K562 (cell line): ENCODE measurements at regions not wholly inside any gene's neighbourhood (a gene's known extent, or its start where the extent isn't known, plus 50 kb on each side); places are given as distances from the start of the nearest gene placed in this dataset.

Source experiments
- ARID1B ChIP-seq: fragments of 450-650 bp; IDR thresholded peaks from 2 replicates; pipeline ENCODE4 v1.6.1; 2016; ENCODE audit warnings: antibody characterized with exemption, mild to moderate bottlenecking, inconsistent platforms
- ATF3 ChIP-seq, 2 experiments: fragments of 450-650 bp in 1 of 2; sonication (generic) in 1 of 2; formaldehyde crosslinking in 1 of 2; IDR thresholded peaks in 1 of 2; conservative IDR thresholded peaks in 1 of 2; 2 replicates each; pipeline versions ENCODE4 v1.6.1 to v1.8.1; 2016 to 2023; ENCODE audit warnings: mild to moderate bottlenecking in 2 of 2, moderate library complexity in 2 of 2, inconsistent platforms in 1 of 2, missing genetic modification reagents in 1 of 2
- CBX1 ChIP-seq: sonication (generic); IDR thresholded peaks from 2 replicates; pipeline ENCODE4 v1.6.1; 2016; ENCODE audit warnings: antibody characterized with exemption, low read depth, mild to moderate bottlenecking
- CXXC5 ChIP-seq: fragments of 250-450 bp; sonication (Bioruptor Pico); IDR thresholded peaks from 2 replicates; pipeline ENCODE4 v1.8.0; 2022; ENCODE audit warnings: inconsistent platforms, mild to moderate bottlenecking, moderate library complexity
- DMBX1 ChIP-seq: fragments of 250-450 bp; sonication (Bioruptor Pico); IDR thresholded peaks from 2 replicates; pipeline ENCODE4 v1.8.0; 2022; ENCODE audit warnings: inconsistent platforms, mild to moderate bottlenecking, moderate library complexity, borderline replicate concordance
- HBP1 ChIP-seq: fragments of 450-650 bp; formaldehyde crosslinking; IDR thresholded peaks from 2 replicates; pipeline ENCODE4 v1.4.0; 2022; ENCODE audit warnings: missing genetic modification characterization
- HMGXB4 ChIP-seq: sonication (generic); formaldehyde crosslinking; IDR thresholded peaks from 2 replicates; pipeline ENCODE4 v1.8.1; 2023; ENCODE audit warnings: mild to moderate bottlenecking, missing genetic modification reagents
- RHOXF2B ChIP-seq: fragments of 250-450 bp; sonication (Bioruptor Pico); conservative IDR thresholded peaks from 2 replicates; pipeline ENCODE4 v1.5.1; 2021
- SFPQ ChIP-seq: fragments of 200-400 bp; formaldehyde crosslinking; IDR thresholded peaks from 2 replicates; pipeline ENCODE4 v1.6.1; 2017; ENCODE audit warnings: mild to moderate bottlenecking, low read depth, low read length, moderate library complexity
- TFAP4 ChIP-seq: sonication (generic); formaldehyde crosslinking; IDR thresholded peaks from 2 replicates; pipeline ENCODE4 v1.8.0; 2022; ENCODE audit warnings: missing genetic modification reagents, mild to moderate bottlenecking, moderate library complexity, borderline replicate concordance
- TSHZ1 ChIP-seq: fragments of 250-450 bp; sonication (Bioruptor Pico); IDR thresholded peaks from 2 replicates; pipeline ENCODE4 v1.4.0; 2020; ENCODE audit warnings: mild to moderate bottlenecking, moderate library complexity
- ZNF263 ChIP-seq: sonication (generic); formaldehyde crosslinking; IDR thresholded peaks from 2 replicates; pipeline ENCODE4 v1.8.0; 2022; ENCODE audit warnings: mild to moderate bottlenecking, missing genetic modification reagents, borderline replicate concordance
- ZNF449 ChIP-seq: fragments of 250-450 bp; sonication (Bioruptor Pico); IDR thresholded peaks from 2 replicates; pipeline ENCODE4 v1.8.0; 2022; ENCODE audit warnings: moderate library complexity, mild to moderate bottlenecking, inconsistent platforms

GRCh38 chrX:40471965-40472648 is 108.7 kb upstream of the ATP6AP2 start (continued):
- TF ChIP-seq SFPQ: no peak
- TF ChIP-seq TSHZ1 (CRISPR knock-in tag): no peak
- no peak for TF ChIP-seq CXXC5 (CRISPR knock-in tag)
- TF ChIP-seq TFAP4 (CRISPR knock-in tag): no peak
- TF ChIP-seq ZNF449 (CRISPR knock-in tag): no peak
- no peak for TF ChIP-seq ARID1B
- TF ChIP-seq CBX1: no peak
- TF ChIP-seq HMGXB4: no peak
- TF ChIP-seq HBP1 (CRISPR knock-in tag): no peak
- TF ChIP-seq RHOXF2B: no peak
- no peak for TF ChIP-seq DMBX1 (CRISPR knock-in tag)
- peak; percentile 66; the same call in 1 of the 2 replicates for TF ChIP-seq ZNF263 (CRISPR knock-in tag)
- no peak for TF ChIP-seq ATF3 (IDR thresholded peaks at IDR 0.05)
- TF ChIP-seq ATF3 (CRISPR knock-in tag; conservative IDR thresholded peaks at IDR 0.05): no peak
